Colonic mucosa (tissue), 4 donors: ENCODE measurements at regions not wholly inside any gene's neighbourhood (a gene's known extent, or its start where the extent isn't known, plus 50 kb on each side); places are given as distances from the start of the nearest gene placed in this dataset.

Experiments
- DNase-seq: peaks from one replicate; pipeline ENCODE4 v3.0.0-alpha.2; 2020
- H3K27ac ChIP-seq: fragments of 200-600 bp; one replicate; pipeline ENCODE4 v1.8.0; 2021
- H3K27me3 ChIP-seq: fragments of 200-600 bp; one replicate; pipeline ENCODE4 v1.8.0; 2021
- H3K36me3 ChIP-seq: fragments of 200-600 bp; one replicate; pipeline ENCODE4 v1.8.0; 2021
- H3K4me1 ChIP-seq: fragments of 200-600 bp; one replicate; pipeline ENCODE4 v1.8.0; 2021; ENCODE audit warnings: mild to moderate bottlenecking
- H3K4me3 ChIP-seq: fragments of 200-600 bp; one replicate; pipeline ENCODE4 v1.8.0; 2021
- H3K9ac ChIP-seq, 2 donors: one replicate each; pipeline ENCODE4 v1.7.0; 2013; ENCODE audit warnings: control low read depth in 2 of 2, low read depth in 2 of 2, low read length in 2 of 2
- H3K9me3 ChIP-seq: fragments of 200-600 bp; one replicate; pipeline ENCODE4 v1.8.0; 2021
- intact Hi-C: fragments of 100-400 bp; cut with DNase I; formaldehyde crosslinking; loops from one replicate; pipeline ENCODE4 v1.14.1; 2022
- TF ChIP-seq, protein P1 (sequence below): fragments of 200-600 bp; IDR thresholded peaks from one replicate; pipeline ENCODE4 v1.8.0; 2022; ENCODE audit warnings: antibody characterized with exemption, mild to moderate bottlenecking
- donor health status: healthy.
- donor health status: DM: no; HTN: no; CAD: no.
- donor health status: DM: no; HTN: no; CAD: no.

DNA sequence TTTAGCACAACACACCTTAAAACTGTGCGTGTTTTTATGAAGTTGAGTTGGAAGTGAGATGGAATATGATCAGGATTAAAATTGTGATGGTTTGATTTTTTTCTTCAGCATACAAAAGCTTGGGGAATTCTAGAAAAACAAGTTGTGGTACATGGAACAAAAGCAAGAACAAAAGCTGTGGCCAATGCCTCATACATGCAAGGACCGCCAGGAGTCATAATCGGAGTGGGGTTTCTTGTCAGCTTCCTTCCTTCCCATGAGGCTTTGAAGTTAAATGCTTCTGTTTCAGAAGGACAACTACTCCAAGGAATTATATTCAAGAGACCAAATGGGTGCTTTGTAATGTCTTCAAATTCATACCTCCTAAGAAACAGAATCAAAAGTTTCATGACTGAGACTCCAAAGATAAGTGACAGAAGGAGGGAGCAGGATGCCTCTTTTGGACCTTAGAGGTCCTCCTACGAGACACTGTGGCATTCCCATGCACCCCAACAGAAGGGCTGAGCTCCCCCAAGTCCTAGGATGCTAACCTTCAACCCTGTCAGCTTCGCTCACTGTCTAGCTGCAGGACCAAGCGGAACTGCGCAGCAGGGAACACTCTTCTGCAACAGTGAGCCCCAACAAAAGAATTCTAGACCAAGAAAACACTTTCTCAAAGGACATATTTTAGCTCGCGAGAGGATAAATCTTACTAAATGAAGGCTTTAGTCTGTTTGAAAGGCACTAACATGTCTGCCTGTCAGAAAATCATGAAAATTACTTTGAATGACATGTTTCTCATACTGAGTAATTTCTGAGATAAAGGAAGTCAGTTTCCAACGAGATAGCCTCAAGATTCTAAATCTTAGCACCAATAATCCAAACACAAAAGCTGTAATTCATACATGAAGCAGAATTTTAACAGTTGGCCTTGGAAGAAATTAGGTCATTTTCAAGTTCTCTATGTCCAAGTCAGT lies 108.5 kb upstream of the NHSL1 start:
- Histone ChIP-seq H3K27ac (no peak overlapping the region), H3K36me3 (no peaks in the 10 kb centered on the region), H3K27me3 (no peaks in the 10 kb centered on the region), H3K9ac (no peak overlapping the region), H3K9me3 (no peaks in the 10 kb centered on the region), H3K4me1 (no peaks in the 10 kb centered on the region), H3K4me3 (no peak overlapping the region)
- DNase-seq: no peak
- intact Hi-C loops: no loop called here
- TF ChIP-seq, protein P1, sequence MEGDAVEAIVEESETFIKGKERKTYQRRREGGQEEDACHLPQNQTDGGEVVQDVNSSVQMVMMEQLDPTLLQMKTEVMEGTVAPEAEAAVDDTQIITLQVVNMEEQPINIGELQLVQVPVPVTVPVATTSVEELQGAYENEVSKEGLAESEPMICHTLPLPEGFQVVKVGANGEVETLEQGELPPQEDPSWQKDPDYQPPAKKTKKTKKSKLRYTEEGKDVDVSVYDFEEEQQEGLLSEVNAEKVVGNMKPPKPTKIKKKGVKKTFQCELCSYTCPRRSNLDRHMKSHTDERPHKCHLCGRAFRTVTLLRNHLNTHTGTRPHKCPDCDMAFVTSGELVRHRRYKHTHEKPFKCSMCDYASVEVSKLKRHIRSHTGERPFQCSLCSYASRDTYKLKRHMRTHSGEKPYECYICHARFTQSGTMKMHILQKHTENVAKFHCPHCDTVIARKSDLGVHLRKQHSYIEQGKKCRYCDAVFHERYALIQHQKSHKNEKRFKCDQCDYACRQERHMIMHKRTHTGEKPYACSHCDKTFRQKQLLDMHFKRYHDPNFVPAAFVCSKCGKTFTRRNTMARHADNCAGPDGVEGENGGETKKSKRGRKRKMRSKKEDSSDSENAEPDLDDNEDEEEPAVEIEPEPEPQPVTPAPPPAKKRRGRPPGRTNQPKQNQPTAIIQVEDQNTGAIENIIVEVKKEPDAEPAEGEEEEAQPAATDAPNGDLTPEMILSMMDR: no peak

DNA sequence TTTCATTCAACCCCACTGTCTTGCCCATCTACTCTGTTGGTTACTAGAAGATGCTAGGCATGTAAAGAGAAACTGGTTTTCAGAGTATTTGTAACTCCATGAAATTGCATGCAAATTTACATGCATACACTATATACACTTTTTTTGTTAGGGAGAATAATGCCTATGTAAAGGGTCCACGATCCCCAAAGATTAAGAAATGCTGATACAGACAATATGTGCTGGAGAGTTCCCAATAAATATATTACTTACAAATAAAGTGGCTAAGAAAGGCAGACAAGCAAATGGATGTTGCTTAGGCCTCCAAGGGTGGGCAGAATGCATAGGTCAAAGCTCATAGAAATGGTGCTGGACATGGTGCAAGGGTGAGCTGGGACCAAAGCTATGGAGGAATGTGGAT lies 109.6 kb upstream of the NHSL1 start:
- Histone ChIP-seq H3K4me3 (no peak overlapping the region), H3K4me1 (no peaks in the 10 kb centered on the region), H3K27ac (no peak overlapping the region), H3K9me3 (no peaks in the 10 kb centered on the region), H3K27me3 (no peaks in the 10 kb centered on the region), H3K36me3 (no peaks in the 10 kb centered on the region), H3K9ac (no peak overlapping the region)
- intact Hi-C loops: no loop called here
- no peak for DNase-seq
- TF ChIP-seq, protein P1: no peak

DNA sequence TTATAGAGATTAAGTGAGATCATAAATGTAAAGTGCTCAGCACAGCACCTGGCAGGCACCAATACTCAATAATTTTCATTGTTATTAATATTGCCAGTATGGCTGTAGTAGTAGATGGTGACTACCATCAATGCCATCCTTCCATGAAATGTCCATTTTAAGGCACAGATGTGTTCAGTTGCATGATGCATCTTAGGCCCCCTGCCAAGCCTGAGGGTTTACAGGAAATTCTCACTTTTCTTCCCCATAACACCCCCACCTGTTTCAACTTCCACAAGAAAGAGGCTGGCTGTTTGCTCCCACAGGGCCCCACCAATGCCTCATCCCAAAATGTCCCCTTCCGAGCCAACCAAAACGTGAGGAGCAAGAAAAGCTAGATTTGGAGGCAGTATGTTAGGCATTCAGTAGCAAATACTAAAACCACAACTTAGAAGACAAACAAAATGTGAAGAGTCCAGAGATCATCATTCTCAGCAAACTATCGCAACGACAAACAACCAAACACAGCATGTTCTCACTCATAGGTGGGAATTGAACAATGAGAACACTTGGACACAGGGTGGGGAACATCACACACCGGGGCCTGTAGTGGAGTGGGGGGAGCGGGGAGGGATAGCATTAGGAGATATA lies 110.6 kb upstream of the NHSL1 start:
- TF ChIP-seq, protein P1: no peak

DNA sequence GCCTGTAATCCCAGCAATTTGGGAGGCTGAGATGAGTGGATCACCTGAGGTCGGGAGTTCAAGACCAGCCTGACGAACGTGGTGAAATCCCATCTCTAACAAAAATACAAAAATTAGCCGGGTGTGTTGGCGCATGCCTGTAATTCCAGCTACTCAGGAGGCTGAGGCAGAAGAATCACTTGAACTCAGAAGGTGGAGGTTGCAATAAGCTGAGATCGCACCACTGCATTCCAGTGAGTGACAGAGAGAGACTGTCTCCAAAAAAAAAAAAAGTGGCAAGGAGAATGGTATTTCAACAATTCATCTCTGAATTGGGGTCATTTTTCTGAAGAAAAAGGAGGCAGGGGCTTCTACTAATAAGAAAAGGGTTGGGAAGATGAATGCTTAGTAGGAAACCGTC lies 111.5 kb upstream of the NHSL1 start:
- H3K4me3 ChIP-seq: no peak overlapping the region
- no peaks in the 10 kb centered on the region for H3K36me3 ChIP-seq
- H3K9me3 ChIP-seq: no peaks in the 10 kb centered on the region
- intact Hi-C loops: no loop called here
- H3K27ac ChIP-seq: no peak overlapping the region
- no peaks in the 10 kb centered on the region for H3K4me1 ChIP-seq
- H3K9ac ChIP-seq: no peak overlapping the region
- TF ChIP-seq, protein P1: no peak
- no peaks in the 10 kb centered on the region for H3K27me3 ChIP-seq
- DNase-seq: no peak

More for the DNA sequence above, 110.6 kb upstream of the NHSL1 start:
- no peak for DNase-seq
- Histone ChIP-seq H3K27ac (no peak overlapping the region), H3K36me3 (no peaks in the 10 kb centered on the region), H3K9ac (no peak overlapping the region), H3K27me3 (no peaks in the 10 kb centered on the region), H3K9me3 (no peaks in the 10 kb centered on the region), H3K4me1 (no peaks in the 10 kb centered on the region), H3K4me3 (no peak overlapping the region)
- intact Hi-C loops: no loop called here

DNA sequence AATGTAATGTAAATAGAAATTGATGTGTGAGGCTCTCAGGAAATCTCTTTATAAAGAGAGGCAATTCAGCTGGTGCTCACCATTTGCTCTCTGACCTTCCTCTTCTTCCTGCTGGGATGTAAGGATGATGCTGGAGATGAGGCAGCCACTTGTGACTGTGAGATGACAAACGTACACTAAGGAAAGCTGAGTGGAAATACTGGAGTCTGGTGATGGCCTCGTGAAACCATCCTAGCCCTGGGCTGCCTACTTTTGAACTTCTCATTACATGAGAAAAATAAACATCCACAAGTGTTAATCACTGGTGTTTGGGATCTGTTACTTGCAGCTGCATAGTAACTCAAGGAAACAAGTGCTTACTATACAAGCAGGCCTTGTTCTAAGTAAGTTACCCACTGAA lies 114.9 kb upstream of the NHSL1 start:
- Histone ChIP-seq H3K36me3 (no peaks in the 10 kb centered on the region), H3K4me1 (no peaks in the 10 kb centered on the region), H3K27ac (no peak overlapping the region), H3K9ac (no peak overlapping the region), H3K4me3 (no peak overlapping the region), H3K27me3 (no peaks in the 10 kb centered on the region), H3K9me3 (no peaks in the 10 kb centered on the region)
- TF ChIP-seq, protein P1: no peak
- intact Hi-C loops: no loop called here
- no peak for DNase-seq
